Endothelial cell of umbilical vein (primary cell): ENCODE measurements at regions not wholly inside any gene's neighbourhood (a gene's known extent, or its start where the extent isn't known, plus 50 kb on each side); places are given as distances from the start of the nearest gene placed in this dataset.

Source experiments
- CTCF ChIP-seq, 2 donors: IDR thresholded peaks; 1 replicate in 1 of 2; 2 replicates in 1 of 2; pipeline ENCODE4 v1.5.1; 2011; ENCODE audit warnings: low read length in 2 of 2, mild to moderate bottlenecking in 2 of 2, moderate library complexity in 2 of 2, control low read depth in 1 of 2, inconsistent platforms in 1 of 2, low read depth in 1 of 2; ENCODE audit not compliant: insufficient read depth in 1 of 2; ENCODE audit errors: extremely low read depth in 1 of 2
- MYC ChIP-seq: IDR thresholded peaks from one replicate; pipeline ENCODE4 v1.6.1; 2011; ENCODE audit warnings: mild to moderate bottlenecking, low read depth, low read length

GRCh38 chr1:208308221-208308620 is 64.0 kb upstream of the PLXNA2 start:
- TF ChIP-seq CTCF (IDR thresholded peaks at IDR 0.05; ENCODE audit: extremely low read depth in 1 of 2, insufficient read depth in 1 of 2, low read depth in 1 of 2, low read length in 2 of 2) (no peak), MYC (no peak)
